Epithelial cell of proximal tubule (primary cell): ENCODE measurements at regions not wholly inside any gene's neighbourhood (a gene's known extent, or its start where the extent isn't known, plus 50 kb on each side); places are given as distances from the start of the nearest gene placed in this dataset.

Experiments
- DNase-seq: peaks from one replicate; pipeline ENCODE4 v3.0.0-alpha.2; 2011; ENCODE audit warnings: low read depth
- H3K4me3 ChIP-seq: 2 replicates; pipeline ENCODE4 v1.5.1; 2011; ENCODE audit warnings: low read depth, mild to moderate bottlenecking, low read length
- TF ChIP-seq, protein P1 (sequence below): conservative IDR thresholded peaks from 2 replicates; pipeline ENCODE4 v1.5.1; 2012; ENCODE audit warnings: low read depth, mild to moderate bottlenecking, low read length

DNA sequence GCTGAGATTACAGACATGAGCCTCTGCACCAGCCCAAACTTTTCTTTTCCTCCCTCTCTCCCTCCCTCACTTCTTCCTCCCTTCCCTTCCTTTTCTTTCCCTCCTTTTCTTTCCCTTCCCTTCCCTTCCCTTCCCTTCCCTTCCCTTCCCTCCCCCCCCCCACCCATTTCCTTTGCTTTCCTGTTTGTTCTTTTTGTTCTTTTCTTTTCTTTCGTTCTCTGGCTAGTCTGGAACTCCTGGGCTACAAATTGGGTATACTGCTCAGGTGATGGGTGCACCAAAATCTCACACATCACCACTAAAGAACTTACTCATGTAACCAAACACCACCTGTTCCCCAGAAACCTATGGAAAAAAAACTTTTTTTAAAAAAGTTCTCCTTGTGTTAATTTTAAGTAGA lies 174.8 kb upstream of the CHODL start:
- no peak overlapping the region for H3K4me3 ChIP-seq
- DNase-seq: no peak
- TF ChIP-seq, protein P1, sequence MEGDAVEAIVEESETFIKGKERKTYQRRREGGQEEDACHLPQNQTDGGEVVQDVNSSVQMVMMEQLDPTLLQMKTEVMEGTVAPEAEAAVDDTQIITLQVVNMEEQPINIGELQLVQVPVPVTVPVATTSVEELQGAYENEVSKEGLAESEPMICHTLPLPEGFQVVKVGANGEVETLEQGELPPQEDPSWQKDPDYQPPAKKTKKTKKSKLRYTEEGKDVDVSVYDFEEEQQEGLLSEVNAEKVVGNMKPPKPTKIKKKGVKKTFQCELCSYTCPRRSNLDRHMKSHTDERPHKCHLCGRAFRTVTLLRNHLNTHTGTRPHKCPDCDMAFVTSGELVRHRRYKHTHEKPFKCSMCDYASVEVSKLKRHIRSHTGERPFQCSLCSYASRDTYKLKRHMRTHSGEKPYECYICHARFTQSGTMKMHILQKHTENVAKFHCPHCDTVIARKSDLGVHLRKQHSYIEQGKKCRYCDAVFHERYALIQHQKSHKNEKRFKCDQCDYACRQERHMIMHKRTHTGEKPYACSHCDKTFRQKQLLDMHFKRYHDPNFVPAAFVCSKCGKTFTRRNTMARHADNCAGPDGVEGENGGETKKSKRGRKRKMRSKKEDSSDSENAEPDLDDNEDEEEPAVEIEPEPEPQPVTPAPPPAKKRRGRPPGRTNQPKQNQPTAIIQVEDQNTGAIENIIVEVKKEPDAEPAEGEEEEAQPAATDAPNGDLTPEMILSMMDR: no peak

DNA sequence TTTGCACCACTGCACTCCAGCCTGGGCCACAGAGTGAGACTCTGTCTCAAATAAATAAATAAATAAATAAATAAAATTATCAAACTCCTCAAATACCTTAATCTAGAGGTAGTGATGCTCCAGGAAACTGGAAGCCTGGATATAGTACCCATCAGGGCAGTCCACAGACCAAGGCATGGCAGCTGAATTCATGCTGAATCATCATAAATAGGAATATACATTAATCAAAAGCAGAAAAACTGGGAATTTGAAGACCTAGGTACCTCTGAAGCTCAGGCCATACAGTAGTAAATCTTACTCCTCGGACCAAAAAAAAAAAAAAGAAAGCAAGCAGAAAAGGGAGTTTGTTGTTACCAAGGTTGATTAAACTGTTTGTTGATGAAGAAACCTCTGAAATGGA lies 184.2 kb upstream of the CHODL start:
- DNase-seq: no peak
- TF ChIP-seq, protein P1: no peak
- H3K4me3 ChIP-seq: no peak overlapping the region

DNA sequence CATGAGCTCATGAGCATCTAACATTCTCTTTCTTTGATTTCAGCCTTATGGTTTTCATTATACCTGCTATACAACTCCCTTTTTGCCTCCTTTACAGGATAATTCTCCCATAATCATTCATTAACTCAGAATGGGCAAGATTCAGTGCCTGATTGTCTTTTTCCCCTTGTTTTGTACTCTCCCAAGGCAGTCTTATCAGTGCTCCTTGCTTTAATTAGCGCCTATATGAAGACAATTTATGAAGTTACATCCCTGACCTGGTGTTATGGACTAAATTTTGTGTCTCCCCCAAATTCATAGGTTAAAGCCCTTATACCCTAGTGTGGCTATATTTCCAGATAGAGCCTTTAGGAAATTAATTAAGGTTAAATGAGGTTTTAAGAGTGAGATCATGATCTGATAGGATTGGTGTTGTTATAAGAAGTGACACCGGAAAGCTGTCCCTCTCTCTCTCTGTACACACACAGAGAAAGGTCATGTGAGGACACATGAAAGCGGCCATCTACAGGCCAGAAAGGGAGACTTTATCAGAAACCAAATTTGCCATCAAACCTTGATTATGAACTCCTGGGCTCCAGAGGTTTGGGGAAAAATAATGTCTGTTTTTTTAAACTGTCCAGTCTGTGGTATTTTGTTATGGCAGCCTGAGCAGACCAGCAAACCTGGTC lies 185.8 kb upstream of the CHODL start:
- DNase-seq: no peak
- TF ChIP-seq, protein P1: no peak
- no peak overlapping the region for H3K4me3 ChIP-seq

DNA sequence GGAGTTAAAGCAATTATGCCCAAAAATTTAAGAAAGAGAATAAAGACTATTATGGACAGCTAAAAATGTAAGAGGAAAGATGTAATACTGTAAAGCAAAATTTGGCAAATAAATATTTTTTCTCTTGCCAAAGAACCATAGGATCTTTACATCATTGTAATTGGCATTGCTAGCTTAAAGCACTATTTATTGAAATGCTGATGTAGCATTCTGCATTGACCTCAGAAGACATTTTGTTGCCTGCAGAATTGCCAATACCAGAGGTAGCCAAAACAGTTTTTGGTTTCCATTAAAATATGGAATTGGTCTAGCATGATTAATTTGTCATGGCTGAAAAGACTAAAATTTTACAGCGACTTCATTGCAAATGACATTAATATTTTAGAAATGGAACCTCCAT lies 191.5 kb upstream of the CHODL start:
- TF ChIP-seq, protein P1: no peak
- no peak overlapping the region for H3K4me3 ChIP-seq
- DNase-seq: no peak

DNA sequence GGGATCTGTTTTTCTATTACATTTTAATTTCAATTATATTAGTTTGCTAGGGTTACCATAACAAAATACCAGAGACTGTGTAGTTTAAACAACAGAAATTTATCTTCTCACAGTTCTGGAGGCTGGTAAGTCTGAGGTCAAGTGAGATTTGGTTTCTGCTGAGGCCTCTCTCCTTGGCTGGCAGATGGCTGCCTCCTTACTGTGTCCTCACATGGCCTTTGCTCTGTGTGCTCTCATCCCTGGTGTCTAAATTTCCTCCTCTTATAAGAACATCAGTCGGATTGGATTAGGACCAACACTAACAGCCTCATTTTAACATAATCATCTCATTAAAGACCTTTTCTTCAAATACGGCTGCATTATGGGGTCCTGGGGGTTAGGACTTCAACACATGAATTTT lies 195.2 kb upstream of the CHODL start:
- TF ChIP-seq, protein P1: no peak
- DNase-seq: no peak
- H3K4me3 ChIP-seq: no peak overlapping the region

DNA sequence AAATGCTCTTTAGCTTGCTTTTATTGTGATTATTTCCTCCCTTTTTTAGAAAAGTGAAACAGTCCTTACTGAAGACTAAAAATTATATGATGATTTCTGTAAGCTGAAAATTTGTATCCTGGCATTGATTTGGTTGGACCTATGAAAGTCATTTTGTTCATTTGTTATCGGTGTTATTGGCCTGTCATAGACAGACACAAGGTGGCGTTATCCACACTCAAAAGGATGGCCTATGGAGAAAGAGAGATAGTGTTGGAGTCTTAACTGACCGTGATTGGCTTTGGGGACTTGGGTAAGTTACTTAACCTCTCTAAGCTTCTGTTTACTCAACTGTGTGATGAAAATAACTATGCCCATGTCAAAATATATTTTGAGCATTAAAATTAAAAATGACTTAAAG lies 203.6 kb upstream of the CHODL start:
- H3K4me3 ChIP-seq: no peak overlapping the region
- TF ChIP-seq, protein P1: peak; percentile 55
- no peak for DNase-seq

DNA sequence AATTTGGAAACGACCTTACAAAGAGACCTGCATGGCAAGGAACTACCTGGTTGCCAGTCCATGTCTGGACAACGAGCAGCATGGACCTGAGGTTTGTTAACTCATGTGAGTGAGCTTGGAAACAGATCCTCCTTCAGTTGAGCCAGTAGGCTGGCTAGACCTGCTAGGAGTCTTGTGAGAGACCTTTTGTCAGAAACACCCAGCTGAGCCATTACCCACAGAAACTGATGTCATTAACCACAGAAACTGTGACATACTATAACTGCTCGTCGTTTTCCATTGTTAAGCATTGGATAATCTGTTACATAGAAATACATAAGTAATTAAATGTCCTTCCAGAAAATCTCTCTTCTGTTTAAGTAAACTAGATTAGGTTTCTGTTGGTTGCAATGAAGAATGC lies 211.1 kb upstream of the C21orf91 start:
- TF ChIP-seq, protein P1: no peak
- no peak overlapping the region for H3K4me3 ChIP-seq
- no peak for DNase-seq
